Fibroblast of lung (primary cell): ENCODE measurements at regions not wholly inside any gene's neighbourhood (a gene's known extent, or its start where the extent isn't known, plus 50 kb on each side); places are given as distances from the start of the nearest gene placed in this dataset.
"Not testable (repeated sequence)": the region's sequence is repeated elsewhere in the genome, so short reads cannot be mapped to it uniquely, and the experiment has no call there.

Experiments used
- DNase-seq, 2 donors: peaks; one replicate each; pipeline versions ENCODE4 v3.0.0 to v3.0.0-alpha.2; 2010; ENCODE audit warnings: low read depth in 2 of 2
- H2AFZ ChIP-seq: 2 replicates; pipeline ENCODE4 v1.5.1; 2012; ENCODE audit warnings: low read length, control low read depth, inconsistent platforms
- H3K27ac ChIP-seq: 2 replicates; pipeline ENCODE4 v1.5.1; 2011; ENCODE audit warnings: low read length, control low read depth; ENCODE audit not compliant: insufficient read depth
- H3K27me3 ChIP-seq: 2 replicates; pipeline ENCODE4 v1.5.1; 2011; ENCODE audit warnings: mild to moderate bottlenecking, low read length; ENCODE audit not compliant: control insufficient read depth, insufficient read depth
- H3K36me3 ChIP-seq: 2 replicates; pipeline ENCODE4 v1.5.1; 2011; ENCODE audit warnings: low read length; ENCODE audit not compliant: control insufficient read depth, insufficient read depth
- H3K4me1 ChIP-seq: 2 replicates; pipeline ENCODE4 v1.5.1; 2011; ENCODE audit warnings: low read length; ENCODE audit not compliant: control insufficient read depth, insufficient read depth; ENCODE audit errors: extremely low read depth
- H3K4me2 ChIP-seq: 2 replicates; pipeline ENCODE4 v1.5.1; 2011; ENCODE audit warnings: low read length, control low read depth; ENCODE audit not compliant: insufficient read depth; ENCODE audit errors: extremely low read depth
- H3K4me3 ChIP-seq, 4 experiments: fragments of 200-600 bp in 1 of 4; sonication (generic) in 1 of 4; replicated peaks in 1 of 4; 2 replicates each; pipeline ENCODE4 v1.5.1; 2011 to 2016; ENCODE audit warnings: low read length in 4 of 4, low read depth in 3 of 4, mild to moderate bottlenecking in 3 of 4, control low read depth in 2 of 4, inconsistent platforms in 1 of 4, mixed read lengths in 1 of 4; ENCODE audit not compliant: insufficient read depth in 1 of 4; ENCODE audit errors: control extremely low read depth in 1 of 4
- H3K79me2 ChIP-seq: 2 replicates; pipeline ENCODE4 v1.5.1; 2012; ENCODE audit warnings: mild to moderate bottlenecking, low read length, inconsistent platforms; ENCODE audit not compliant: control insufficient read depth, insufficient read depth
- H3K9ac ChIP-seq: 2 replicates; pipeline ENCODE4 v1.5.1; 2011; ENCODE audit warnings: mild to moderate bottlenecking, low read length, control low read depth; ENCODE audit not compliant: insufficient read depth
- H3K9me3 ChIP-seq: 2 replicates; pipeline ENCODE4 v1.5.1; 2012; ENCODE audit warnings: low read depth, low read length; ENCODE audit not compliant: control insufficient read depth, insufficient read depth
- H4K20me1 ChIP-seq: 2 replicates; pipeline ENCODE4 v1.5.1; 2011; ENCODE audit warnings: low read length; ENCODE audit not compliant: control insufficient read depth, insufficient read depth; ENCODE audit errors: extremely low read depth
- CTCF ChIP-seq, 2 donors: IDR thresholded peaks in 1 of 2; conservative IDR thresholded peaks in 1 of 2; 1 replicate in 1 of 2; 2 replicates in 1 of 2; pipeline ENCODE4 v1.5.1; 2011 to 2012; ENCODE audit warnings: low read length in 2 of 2, control low read depth in 1 of 2, inconsistent platforms in 1 of 2, low read depth in 1 of 2, mild to moderate bottlenecking in 1 of 2
- EZH2 ChIP-seq: IDR thresholded peaks from 2 replicates; pipeline ENCODE4 v1.5.1; 2012; ENCODE audit warnings: low read length, control low read depth, mild to moderate bottlenecking; ENCODE audit errors: missing control alignments

DNA sequence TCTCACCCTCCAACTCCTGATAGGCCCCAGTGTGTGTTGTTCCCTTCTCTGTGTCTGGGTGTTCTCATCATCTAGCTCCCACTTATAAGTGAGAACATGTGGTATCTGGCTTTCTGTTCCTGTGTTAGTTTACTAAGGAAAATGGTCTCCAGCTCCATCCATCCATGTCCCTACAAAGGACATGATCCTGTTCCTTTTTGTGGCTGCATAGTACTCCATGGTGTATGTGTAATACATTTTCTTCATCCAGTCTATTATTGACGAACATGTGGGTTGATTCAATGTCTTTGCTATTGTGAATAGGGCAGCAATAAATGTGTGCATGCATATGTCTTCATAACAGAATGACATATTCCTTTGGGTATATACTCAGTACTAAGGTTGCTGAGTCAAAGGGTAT lies 1397.0 kb downstream of the UQCRFS1 start:
- Histone ChIP-seq H3K27ac (no peak overlapping the region), H4K20me1 (no peaks in the 10 kb centered on the region), H3K4me2 (no peak overlapping the region), H3K4me1 (no peaks in the 10 kb centered on the region), H3K36me3 (no peaks in the 10 kb centered on the region), H3K79me2 (no peaks in the 10 kb centered on the region), H3K27me3 (no peaks in the 10 kb centered on the region), H3K9ac (no peak overlapping the region), H2AFZ (no peak overlapping the region), H3K4me3 (no peak overlapping the region), H3K9me3 (no peaks in the 10 kb centered on the region)
- DNase-seq: no peak
- no peak for TF ChIP-seq CTCF (conservative IDR thresholded peaks at IDR 0.05 in 1 of 2, IDR thresholded peaks at IDR 0.05 in 1 of 2; ENCODE audit: low read depth in 1 of 2, low read length in 2 of 2)

GRCh38 chr19:27814834-27815233 lies 1398.1 kb downstream of the UQCRFS1 start:
- not testable (repeated sequence) for H3K27me3 ChIP-seq, H3K27ac ChIP-seq, H3K36me3 ChIP-seq, H4K20me1 ChIP-seq, H3K79me2 ChIP-seq, H2AFZ ChIP-seq, H3K9me3 ChIP-seq, H3K4me3 ChIP-seq, H3K9ac ChIP-seq, H3K4me2 ChIP-seq, DNase-seq, H3K4me1 ChIP-seq

DNA sequence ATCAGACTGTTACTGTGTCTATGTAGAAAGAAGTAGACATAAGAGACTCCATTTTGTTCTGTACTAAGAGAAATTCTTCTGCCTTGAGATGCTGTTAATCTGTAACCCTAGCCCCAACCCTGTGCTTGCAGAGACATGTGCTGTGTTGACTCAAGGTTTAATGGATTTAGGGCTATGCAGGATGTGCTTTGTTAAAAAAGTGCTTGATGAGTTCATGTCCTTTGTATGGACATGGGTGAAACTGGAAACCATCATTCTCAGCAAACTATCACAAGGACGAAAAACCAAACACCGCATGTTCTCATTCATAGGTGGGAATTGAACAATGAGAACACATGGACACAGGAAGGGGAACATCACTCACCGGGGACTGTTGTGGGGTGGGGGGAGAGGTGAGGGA lies 1398.7 kb downstream of the UQCRFS1 start:
- H3K4me1 ChIP-seq, H3K9ac ChIP-seq, H3K4me3 ChIP-seq, H2AFZ ChIP-seq, H3K27ac ChIP-seq, H3K27me3 ChIP-seq, H3K36me3 ChIP-seq, H4K20me1 ChIP-seq, DNase-seq, H3K9me3 ChIP-seq, H3K4me2 ChIP-seq, H3K79me2 ChIP-seq: not testable (repeated sequence)

GRCh38 chr19:27806471-27807070 lies 1406.4 kb downstream of the UQCRFS1 start:
- Histone ChIP-seq H3K79me2 (no peaks in the 10 kb centered on the region), H3K27me3 (no peaks in the 10 kb centered on the region)
- no peak for DNase-seq

More at GRCh38 chr19:27806471-27807070, 1406.4 kb downstream of the UQCRFS1 start:
- Histone ChIP-seq H3K9ac (no peak overlapping the region), H2AFZ (no peak overlapping the region), H3K4me3 (no peak overlapping the region), H3K4me2 (no peak overlapping the region), H3K4me1 (no peaks in the 10 kb centered on the region), H3K9me3 (no peaks in the 10 kb centered on the region), H4K20me1 (no peaks in the 10 kb centered on the region), H3K27ac (no peak overlapping the region), H3K36me3 (no peaks in the 10 kb centered on the region)
- TF ChIP-seq EZH2: no peak
- TF ChIP-seq CTCF (conservative IDR thresholded peaks at IDR 0.05 in 1 of 2, IDR thresholded peaks at IDR 0.05 in 1 of 2; ENCODE audit: low read depth in 1 of 2, low read length in 2 of 2): no peak
